ENCODE measurements at regions not wholly inside any gene's neighbourhood (a gene's known extent, or its start where the extent isn't known, plus 50 kb on each side); places are given as distances from the start of the nearest gene placed in this dataset.

DNA sequence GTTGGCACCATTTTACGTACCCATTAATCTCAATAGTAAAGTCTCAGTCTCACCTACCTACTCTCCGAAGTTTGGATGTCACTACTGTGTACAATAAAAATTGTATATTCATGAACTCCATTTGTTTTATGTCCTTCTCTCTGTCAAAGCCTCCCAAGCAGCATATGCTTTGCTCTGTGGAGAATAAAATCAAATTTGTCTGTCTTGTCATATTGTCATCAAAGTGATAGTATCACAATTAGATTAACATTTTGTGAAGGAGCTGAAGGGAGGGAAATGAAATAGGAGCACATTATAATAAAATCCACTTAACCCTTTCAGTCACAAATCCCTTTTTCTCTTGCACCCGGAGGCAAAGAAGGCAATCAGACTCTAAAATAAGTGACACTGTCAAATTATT is 177.1 kb upstream of the RRP15 start:
- H3K4me3 ChIP-seq (ENCODE audit: low read depth, low read length) = no peak overlapping the region
- TF ChIP-seq, protein P1, sequence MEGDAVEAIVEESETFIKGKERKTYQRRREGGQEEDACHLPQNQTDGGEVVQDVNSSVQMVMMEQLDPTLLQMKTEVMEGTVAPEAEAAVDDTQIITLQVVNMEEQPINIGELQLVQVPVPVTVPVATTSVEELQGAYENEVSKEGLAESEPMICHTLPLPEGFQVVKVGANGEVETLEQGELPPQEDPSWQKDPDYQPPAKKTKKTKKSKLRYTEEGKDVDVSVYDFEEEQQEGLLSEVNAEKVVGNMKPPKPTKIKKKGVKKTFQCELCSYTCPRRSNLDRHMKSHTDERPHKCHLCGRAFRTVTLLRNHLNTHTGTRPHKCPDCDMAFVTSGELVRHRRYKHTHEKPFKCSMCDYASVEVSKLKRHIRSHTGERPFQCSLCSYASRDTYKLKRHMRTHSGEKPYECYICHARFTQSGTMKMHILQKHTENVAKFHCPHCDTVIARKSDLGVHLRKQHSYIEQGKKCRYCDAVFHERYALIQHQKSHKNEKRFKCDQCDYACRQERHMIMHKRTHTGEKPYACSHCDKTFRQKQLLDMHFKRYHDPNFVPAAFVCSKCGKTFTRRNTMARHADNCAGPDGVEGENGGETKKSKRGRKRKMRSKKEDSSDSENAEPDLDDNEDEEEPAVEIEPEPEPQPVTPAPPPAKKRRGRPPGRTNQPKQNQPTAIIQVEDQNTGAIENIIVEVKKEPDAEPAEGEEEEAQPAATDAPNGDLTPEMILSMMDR (IDR thresholded peaks at IDR 0.05; ENCODE audit: borderline replicate concordance, insufficient read depth, low read depth, low read length) = no peak

DNA sequence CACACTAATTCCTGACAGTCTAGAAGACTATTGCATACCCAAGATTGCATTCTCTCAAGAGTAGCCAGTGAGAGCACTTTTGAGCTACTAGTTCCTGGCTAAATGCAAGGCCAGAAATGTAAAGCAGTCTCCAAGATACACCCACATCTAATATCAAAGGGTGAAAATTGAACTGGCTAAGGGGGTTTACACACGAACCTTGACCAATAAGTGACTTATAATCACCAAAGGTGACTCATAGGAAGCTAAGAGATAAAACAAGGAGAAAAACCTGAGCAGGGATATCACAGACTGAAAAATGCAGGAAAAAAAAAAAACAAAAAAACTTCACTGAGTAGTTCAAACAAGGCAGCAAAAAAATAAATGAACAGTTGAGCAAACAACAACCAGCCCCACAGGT is 172.2 kb upstream of the RRP15 start:
- TF ChIP-seq, protein P1 (IDR thresholded peaks at IDR 0.05; ENCODE audit: borderline replicate concordance, insufficient read depth, low read depth, low read length) = no peak
- no peak overlapping the region for H3K4me3 ChIP-seq (ENCODE audit: low read depth, low read length)

DNA sequence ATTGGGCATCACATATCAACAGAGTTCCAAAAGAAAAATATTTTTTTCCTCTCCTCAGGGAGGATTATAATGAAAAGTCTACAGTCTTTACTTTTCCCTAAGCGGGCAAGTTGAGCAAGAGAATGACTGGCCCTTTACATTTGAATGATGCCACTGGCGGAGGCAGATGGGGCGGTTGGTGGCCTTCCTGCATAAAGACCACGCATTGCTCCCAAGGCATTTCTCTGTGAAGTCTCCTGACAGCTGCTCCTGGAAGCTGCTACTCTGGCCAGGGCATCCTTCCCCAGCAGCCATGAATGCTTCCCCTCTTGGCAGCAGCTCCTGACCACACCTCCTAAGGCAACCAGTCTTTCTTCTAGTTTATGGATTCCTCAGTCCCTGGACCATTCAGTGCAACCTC is 161.1 kb upstream of the RRP15 start:
- TF ChIP-seq, protein P1 (IDR thresholded peaks at IDR 0.05; ENCODE audit: borderline replicate concordance, insufficient read depth, low read depth, low read length) = no peak
- no peak overlapping the region for H3K4me3 ChIP-seq (ENCODE audit: low read depth, low read length)

DNA sequence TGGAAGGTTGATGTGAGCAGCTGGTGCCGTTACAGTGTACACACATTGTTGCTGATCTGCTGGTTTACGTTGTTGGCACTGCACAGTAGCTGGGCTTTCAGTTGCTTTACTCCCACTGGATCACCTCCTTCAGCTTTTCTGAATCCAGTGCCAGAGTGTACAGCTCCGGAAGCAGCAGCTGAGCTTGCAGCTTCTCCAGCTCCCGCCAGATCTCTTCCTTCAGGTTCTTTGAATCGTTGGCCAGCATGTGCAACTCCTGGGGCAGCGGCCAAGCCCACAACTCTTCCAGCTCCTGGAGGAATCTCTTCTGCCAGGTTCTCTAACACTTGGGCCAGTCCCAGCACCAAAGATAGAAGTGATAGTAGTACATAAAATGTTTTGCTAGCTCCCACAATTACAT is 149.7 kb upstream of the RRP15 start:
- TF ChIP-seq, protein P1 (IDR thresholded peaks at IDR 0.05; ENCODE audit: borderline replicate concordance, insufficient read depth, low read depth, low read length) = no peak
- H3K4me3 ChIP-seq (ENCODE audit: low read depth, low read length) = no peak overlapping the region

DNA sequence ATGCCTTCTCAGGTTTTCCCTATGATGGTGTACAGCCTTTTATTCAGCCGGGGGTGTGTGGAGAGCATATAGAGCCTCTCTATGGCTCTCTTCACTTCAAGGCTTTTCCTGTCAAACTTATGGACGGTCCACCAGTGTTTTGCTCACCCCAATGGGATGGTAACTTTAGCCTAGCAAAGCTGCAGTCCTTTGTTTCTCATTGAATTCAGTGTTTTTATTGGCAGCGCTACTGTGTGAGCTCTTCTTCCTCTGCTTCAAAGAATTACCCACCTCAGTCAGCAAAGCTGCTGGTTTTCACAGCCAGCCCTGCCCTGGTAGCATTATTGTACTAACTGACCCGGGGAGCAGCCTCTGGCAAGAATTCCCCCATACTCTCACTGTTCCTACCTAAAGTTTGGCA is 145.3 kb upstream of the RRP15 start:
- TF ChIP-seq, protein P1 (IDR thresholded peaks at IDR 0.05; ENCODE audit: borderline replicate concordance, insufficient read depth, low read depth, low read length) = no peak
- no peak overlapping the region for H3K4me3 ChIP-seq (ENCODE audit: low read depth, low read length)

DNA sequence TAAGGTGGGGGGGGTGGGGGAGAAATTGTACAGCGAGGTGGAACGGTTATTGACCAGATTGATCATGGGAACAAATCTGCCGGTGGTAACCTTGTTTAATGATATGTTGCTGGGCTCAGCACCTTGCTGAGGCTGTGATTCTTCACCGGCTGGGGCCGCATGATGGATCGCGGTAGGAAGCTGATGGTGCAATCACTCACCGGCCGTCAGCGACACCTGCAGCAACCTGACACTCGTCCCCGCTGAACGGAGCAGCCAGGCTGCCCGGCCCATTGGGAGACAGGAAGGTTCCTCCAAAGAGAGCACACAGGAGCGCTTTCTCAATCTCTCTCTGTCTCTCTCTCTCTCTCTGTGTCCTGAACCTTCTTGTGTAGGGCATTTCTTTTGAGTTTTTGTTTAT is 128.5 kb upstream of the RRP15 start:
- TF ChIP-seq, protein P1 (IDR thresholded peaks at IDR 0.05; ENCODE audit: borderline replicate concordance, insufficient read depth, low read depth, low read length) = no peak
- no peak overlapping the region for H3K4me3 ChIP-seq (ENCODE audit: low read depth, low read length)

DNA sequence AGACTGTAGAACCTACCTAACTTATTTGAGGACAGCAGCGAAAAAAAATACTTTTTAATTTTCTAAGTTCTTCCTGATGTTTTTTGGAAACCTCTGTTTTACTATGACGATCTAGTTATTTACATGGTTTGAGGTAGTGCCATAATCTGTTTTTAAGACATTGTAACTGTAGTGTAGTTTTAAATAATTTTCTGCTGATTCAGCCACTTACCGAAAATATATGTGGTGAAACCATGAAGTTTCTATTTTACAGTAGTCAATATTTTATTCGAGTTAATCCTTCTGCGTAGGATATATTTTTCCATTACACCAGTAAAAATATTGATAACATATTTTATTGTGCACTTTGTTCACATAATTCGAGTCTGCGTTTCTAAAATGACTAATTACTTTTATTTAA is 121.7 kb upstream of the RRP15 start:
- H3K4me3 ChIP-seq (ENCODE audit: low read depth, low read length) = no peak overlapping the region
- TF ChIP-seq, protein P1 (IDR thresholded peaks at IDR 0.05; ENCODE audit: borderline replicate concordance, insufficient read depth, low read depth, low read length) = no peak

Data from GM12875 (cell line).